Calu3 (cell line): ENCODE measurements at regions not wholly inside any gene's neighbourhood (a gene's known extent, or its start where the extent isn't known, plus 50 kb on each side); places are given as distances from the start of the nearest gene placed in this dataset.

ENCODE experiments used
- BruUV-seq: library from RNA; stranded (reverse); fragments of 400-500 nt; replicated peaks from 2 replicates; lab custom pipeline; 2021; lab: Mats Ljungman, UMichigan
- CTCF ChIA-PET: fragments of 300-600 bp; sonication (Branson Sonifier 250); formaldehyde crosslinking; loops from one replicate; lab custom pipeline; 2022; ENCODE audit warnings: antibody characterized with exemption; lab: Charles Lee
- DNase-seq: peaks from one replicate; pipeline ENCODE4 v3.0.0; 2022
- H3K27ac Mint-ChIP-seq: one replicate; pipeline ENCODE4 v1.8.0; 2022; ENCODE audit warnings: mixed read lengths; ENCODE audit not compliant: unreplicated experiment
- H3K27me3 Mint-ChIP-seq: one replicate; pipeline ENCODE4 v1.8.0; 2022; ENCODE audit warnings: mixed read lengths; ENCODE audit not compliant: unreplicated experiment
- H3K36me3 Mint-ChIP-seq: one replicate; pipeline ENCODE4 v1.8.0; 2022; ENCODE audit warnings: mild to moderate bottlenecking, moderate library complexity, mixed read lengths; ENCODE audit not compliant: insufficient read depth, unreplicated experiment
- H3K4me1 Mint-ChIP-seq: one replicate; pipeline ENCODE4 v1.8.0; 2022; ENCODE audit warnings: mild to moderate bottlenecking, low read depth, mixed read lengths; ENCODE audit not compliant: unreplicated experiment
- H3K4me3 Mint-ChIP-seq: one replicate; pipeline ENCODE4 v1.8.0; 2022; ENCODE audit warnings: mild to moderate bottlenecking, low read depth, moderate library complexity, mixed read lengths; ENCODE audit not compliant: unreplicated experiment
- H3K9me3 Mint-ChIP-seq: one replicate; pipeline ENCODE4 v1.8.0; 2022; ENCODE audit warnings: low read depth, mixed read lengths; ENCODE audit not compliant: unreplicated experiment
- CTCF ChIP-seq: fragments of 200-600 bp; IDR thresholded peaks from one replicate; pipeline ENCODE4 v1.8.0; 2022; ENCODE audit warnings: antibody characterized with exemption; ENCODE audit not compliant: unreplicated experiment
- intact Hi-C: fragments of 100-400 bp; cut with micrococcal nuclease; formaldehyde crosslinking; loops from one replicate; pipeline ENCODE4 v1.10.0; 2022; ENCODE audit not compliant: unreplicated experiment

- BruUV-seq = no TSS peak
- H3K27ac Mint-ChIP-seq = no peak overlapping the region
- H3K36me3 Mint-ChIP-seq = no peaks in the 10 kb centered on the region
- no peaks in the 10 kb centered on the region for H3K4me1 Mint-ChIP-seq
- H3K27me3 Mint-ChIP-seq = no peaks in the 10 kb centered on the region
- CTCF ChIA-PET = no interaction called here
- TF ChIP-seq CTCF = no peak
- H3K4me3 Mint-ChIP-seq = no peak overlapping the region
- H3K9me3 Mint-ChIP-seq = no peaks in the 10 kb centered on the region
- intact Hi-C loops = no loop called here
- DNase-seq = no peak
Measured at GRCh38 chr10:28147706-28148105, 148.8 kb upstream of the ODAD2 start.

GRCh38 chr10:28139138-28139537 lies 140.3 kb upstream of the ODAD2 start:
- CTCF ChIA-PET = no interaction called here
- BruUV-seq = no TSS peak
- H3K9me3 Mint-ChIP-seq = peaks cover 6% of the 10 kb centered on the region
- intact Hi-C loops = no loop called here
- no peaks in the 10 kb centered on the region for H3K36me3 Mint-ChIP-seq
- H3K4me3 Mint-ChIP-seq = no peak overlapping the region
- peaks cover 11% of the 10 kb centered on the region for H3K4me1 Mint-ChIP-seq
- DNase-seq = no peak
- TF ChIP-seq CTCF = no peak
- H3K27me3 Mint-ChIP-seq = no peaks in the 10 kb centered on the region
- H3K27ac Mint-ChIP-seq = no peak overlapping the region

GRCh38 chr10:28137907-28138880 lies 139.3 kb upstream of the ODAD2 start:
- no peak for TF ChIP-seq CTCF
- H3K27ac Mint-ChIP-seq = no peak overlapping the region
- no peak for DNase-seq
- intact Hi-C loops = no loop called here
- BruUV-seq = no TSS peak
- no peaks in the 10 kb centered on the region for H3K36me3 Mint-ChIP-seq
- peaks cover 6% of the 10 kb centered on the region for H3K9me3 Mint-ChIP-seq
- H3K27me3 Mint-ChIP-seq = no peaks in the 10 kb centered on the region
- H3K4me1 Mint-ChIP-seq = peaks cover 11% of the 10 kb centered on the region
- CTCF ChIA-PET = no interaction called here
- H3K4me3 Mint-ChIP-seq = no peak overlapping the region

DNA sequence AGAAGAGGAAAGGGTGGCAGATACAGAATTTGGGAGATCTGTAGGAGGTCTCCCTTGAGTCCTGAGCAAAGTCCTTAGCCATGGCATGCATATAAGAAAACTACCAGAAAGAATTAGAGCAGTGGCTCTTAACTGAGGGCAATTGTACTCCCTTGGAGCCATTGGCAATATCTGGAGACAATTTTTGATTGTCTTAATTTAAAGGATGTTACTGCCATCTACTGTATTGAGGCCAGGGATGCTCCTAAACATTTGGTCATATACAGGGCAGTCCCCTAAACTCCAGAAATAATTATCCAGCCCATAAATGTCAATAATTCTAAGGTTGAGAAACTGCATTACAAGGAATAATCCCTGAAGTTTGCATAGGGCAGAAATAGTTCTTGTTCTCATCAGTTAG lies 136.4 kb upstream of the ODAD2 start:
- H3K4me3 Mint-ChIP-seq = no peak overlapping the region
- no peak for TF ChIP-seq CTCF
- H3K27me3 Mint-ChIP-seq = no peaks in the 10 kb centered on the region

More for the DNA sequence above, 136.4 kb upstream of the ODAD2 start:
- CTCF ChIA-PET = no interaction called here
- Mint-ChIP-seq H3K4me1 (peaks cover 18% of the 10 kb centered on the region), H3K9me3 (peaks cover 6% of the 10 kb centered on the region), H3K36me3 (no peaks in the 10 kb centered on the region), H3K27ac (no peak overlapping the region)
- no TSS peak for BruUV-seq
- DNase-seq = no peak
- intact Hi-C loops = loop anchor here (1.0 kb wide), 1 partner anchor 352 kb away; no protein-coding TSS in a partner anchor
